GM19035 (cell line): ENCODE measurements at regions not wholly inside any gene's neighbourhood (a gene's known extent, or its start where the extent isn't known, plus 50 kb on each side); places are given as distances from the start of the nearest gene placed in this dataset.
"Not testable (repeated sequence)": the region's sequence is repeated elsewhere in the genome, so short reads cannot be mapped to it uniquely, and the experiment has no call there.

ENCODE experiments used
- ATAC-seq: cut with Tn5 transposase; IDR thresholded peaks from one replicate; pipeline ENCODE4 v1.9.1; 2021; ENCODE audit not compliant: unreplicated experiment

DNA sequence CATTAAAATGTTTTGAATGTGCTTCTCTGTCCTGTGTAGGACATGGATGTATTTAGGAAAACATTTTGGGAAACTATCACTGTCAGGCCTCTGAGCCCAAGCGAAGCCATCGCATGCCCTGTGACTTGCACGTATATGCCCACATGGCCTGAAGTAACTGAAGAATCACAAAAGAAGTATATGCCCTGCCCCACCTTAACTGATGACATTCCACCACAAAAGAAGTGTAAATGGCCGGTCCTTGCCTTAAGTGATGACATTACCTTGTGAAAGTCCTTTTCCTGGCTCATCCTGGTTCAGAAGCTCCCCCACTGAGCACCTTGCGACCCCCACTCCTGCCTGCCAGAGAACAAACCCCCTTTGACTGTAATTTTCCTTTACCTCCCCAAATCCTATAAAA is 191.1 kb upstream of the MEIS1 start:
- ATAC-seq = not testable (repeated sequence)

DNA sequence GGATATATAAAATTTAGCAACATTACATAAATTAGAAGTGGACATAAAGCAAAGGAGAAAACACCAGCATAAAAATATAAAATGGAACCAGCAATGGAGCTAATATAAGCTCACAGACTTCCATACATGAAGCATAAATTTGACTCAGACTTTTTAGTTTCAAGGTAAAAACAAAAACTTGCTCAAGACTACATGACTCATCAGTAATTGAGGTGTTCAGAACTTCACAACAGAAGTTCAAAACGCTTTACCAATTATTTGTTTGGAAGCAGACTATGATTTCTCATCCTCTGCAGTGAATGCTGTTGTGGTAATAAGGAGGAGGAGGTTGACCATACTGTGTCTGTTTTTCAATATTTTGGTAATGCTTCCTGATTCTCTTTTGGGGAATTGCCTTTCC is 192.0 kb upstream of the MEIS1 start:
- ATAC-seq = not testable (repeated sequence)

DNA sequence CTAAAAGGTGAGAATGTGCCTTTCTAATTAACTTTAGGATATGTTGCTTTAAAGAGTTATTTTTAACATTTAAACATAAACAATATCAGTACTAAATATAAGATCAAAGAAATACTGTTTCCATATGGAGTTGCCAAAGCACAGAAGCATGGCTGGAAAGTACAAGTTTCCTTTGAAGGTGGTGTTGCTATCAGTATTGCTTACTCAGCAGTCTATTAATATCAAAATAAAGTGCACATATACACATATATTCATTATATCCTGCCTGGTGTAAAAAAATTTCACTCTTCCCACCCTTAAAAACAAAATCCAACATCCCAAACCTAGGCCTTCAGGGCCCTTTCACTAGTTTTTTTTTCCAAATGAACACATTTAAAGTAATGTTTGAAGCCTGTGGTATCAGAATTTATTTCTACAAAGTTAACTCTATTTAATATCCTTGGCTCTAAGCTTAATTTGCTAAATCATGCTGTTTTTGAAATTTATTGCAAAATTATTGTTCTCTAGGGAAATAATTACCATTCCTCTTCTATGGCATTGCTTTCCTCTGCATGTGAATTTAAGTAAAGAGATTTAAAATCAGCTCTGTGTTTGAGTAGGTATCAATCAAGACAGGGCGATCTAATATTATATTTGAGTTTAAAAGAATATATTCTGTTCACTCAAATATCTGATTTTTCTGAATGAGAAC is 192.7 kb upstream of the MEIS1 start:
- no peak for ATAC-seq

DNA sequence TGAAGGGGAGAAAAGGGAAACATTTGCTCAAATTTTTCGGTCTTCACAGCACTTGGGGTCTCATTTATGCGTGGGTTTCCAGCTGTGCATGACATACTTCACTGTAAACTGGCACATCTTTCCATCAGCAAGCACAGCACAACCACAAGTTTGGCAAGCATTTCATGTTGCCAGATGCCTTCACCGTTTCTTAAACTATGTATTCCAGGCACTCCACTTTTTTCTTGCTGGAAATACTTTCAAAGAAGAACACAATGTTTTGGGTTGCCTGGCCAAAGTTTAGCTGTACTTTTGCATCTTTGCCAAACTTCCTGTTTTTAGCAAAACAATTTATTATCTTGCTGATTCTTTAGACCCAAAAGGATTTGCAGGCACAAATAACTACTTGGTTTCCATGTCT is 194.6 kb upstream of the MEIS1 start:
- no peak for ATAC-seq

DNA sequence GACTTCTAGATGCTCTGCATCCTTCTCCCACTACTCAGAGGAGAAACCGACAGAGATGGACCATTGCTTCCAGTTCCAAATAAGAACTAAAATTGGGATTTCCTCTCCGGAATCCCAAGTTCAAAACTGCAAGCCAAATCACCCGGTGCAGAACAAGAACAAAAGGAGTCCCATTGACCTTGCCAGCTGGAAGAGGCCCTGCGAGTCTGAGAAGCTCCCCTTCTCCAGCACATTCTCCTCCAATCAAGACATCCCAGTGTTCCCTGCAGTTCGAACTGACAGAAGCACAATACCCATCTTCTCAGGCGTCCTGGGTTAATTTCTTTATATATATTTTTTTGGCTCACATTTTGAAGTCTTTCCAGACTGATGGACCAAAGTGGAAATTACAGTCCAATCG is 195.3 kb upstream of the MEIS1 start:
- no peak for ATAC-seq

DNA sequence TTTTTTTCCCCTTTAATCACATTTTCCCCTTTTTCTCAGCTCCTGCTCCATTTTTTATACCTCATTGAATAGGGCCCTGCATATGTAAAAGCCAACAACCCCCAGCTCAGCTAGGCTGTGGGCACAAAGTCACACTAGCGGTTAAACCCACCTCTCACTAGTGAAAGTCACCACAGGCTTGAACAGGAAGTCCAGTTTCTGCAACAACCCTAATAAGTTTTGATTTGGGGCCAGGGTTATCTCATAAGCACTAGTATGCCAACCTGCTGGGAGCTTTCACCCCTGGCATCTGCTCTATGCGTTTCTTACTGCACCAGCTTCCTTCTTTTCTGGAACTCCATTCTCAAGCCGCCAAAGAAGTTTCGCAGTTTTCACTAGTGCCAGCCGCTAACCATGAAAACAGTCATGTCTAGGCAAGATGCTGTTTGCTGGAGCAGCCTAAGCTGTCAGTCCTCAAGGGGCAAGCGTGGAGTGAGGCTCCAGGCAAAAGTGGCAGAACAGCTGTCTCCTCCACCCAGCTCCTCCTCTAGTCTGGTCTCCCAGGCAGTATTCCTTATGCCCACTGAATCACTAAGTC is 197.0 kb upstream of the MEIS1 start:
- no peak for ATAC-seq

DNA sequence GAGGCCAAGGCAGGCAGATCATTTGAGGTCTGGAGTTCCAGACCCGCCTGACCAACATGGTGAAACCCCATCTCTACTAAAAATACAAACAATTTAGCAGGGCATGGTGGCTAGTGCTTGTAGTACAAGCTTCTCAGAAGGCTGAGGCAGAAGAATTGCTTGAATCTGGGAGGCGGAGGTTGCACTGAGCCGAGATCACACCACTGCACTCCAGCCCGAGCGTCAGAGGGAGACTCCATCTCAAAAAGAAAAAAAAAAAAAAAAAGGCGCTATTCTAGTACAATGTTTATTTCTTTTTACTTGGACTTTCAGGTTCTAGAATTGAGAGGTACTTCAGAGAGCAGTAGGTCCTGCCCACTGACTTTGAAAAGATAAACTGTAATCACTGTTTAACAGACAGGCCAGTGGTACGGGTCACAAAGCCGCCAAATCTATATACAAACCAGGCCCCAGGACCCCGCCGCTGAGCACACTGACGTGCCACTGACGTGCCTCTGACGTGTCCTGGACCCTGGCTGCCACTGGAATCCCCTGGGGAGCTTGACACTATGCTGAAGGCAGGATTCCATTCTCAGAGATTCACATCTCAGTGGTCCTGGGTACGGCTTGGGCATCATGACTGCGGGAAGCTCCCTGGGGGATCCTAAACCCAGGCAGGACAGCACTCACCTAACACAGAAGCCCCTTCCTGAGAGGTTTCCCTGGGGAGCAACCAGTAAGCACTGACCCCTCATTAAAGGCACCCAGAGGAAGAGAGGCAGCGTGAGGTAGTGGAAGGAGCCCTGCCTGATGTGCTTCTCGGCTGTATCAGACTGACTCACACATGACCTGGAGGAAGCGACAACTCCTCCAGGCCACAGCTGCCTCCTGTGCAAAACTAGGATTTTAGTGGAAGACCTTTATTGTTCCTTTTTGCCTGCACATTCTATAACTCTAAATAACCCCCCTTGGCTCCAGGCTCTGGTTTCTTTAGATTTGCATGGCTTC is 197.8 kb upstream of the MEIS1 start:
- ATAC-seq = no peak

DNA sequence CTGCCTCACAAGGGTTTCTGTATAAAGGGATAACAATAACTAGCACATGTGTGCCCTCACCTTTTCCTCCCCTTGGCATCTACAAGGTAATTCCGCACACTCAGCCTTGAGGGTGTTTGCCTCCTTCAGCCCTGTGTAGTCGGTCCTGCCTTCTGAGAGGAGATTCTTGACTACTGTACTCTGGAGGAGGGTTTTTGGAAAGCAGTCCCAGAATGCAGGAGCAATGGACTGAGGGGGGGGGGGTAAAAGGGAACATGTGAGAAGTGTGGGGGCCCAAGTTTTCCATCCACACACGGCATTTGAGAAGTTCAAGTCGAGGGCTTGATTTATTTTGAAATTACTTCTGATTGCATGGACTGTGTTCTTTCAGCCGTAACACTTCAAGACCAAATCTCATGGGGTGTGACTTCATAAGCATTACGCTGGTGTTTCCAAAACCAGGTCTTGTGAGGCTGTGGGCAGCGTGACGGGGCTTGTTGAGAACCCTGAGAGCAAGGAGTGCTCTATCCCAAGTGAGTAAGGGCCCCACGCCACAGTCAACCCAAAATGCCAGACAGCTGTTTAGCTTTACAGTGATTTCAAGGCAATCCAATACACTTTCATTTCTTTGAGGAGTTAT is 198.7 kb upstream of the MEIS1 start:
- no peak for ATAC-seq

DNA sequence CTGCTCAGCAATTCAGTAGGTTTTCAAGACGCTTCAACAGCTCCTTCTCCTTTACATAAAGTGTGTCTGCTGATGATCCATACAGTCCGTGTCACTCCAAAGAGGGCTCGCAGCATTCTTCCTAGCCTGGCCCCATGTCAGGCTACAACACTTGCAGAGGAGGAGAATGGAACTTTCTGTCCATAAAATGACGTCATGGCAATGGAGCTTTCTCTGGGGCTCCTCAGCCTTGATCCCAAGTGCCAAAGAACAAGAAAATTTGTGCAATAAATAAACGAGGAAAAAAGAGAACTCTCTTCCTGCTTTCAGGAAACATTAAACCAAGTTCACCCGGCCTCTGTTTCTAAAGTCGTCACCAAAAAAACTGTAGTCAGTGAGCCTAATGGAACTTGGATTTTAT is 199.5 kb upstream of the MEIS1 start:
- no peak for ATAC-seq

DNA sequence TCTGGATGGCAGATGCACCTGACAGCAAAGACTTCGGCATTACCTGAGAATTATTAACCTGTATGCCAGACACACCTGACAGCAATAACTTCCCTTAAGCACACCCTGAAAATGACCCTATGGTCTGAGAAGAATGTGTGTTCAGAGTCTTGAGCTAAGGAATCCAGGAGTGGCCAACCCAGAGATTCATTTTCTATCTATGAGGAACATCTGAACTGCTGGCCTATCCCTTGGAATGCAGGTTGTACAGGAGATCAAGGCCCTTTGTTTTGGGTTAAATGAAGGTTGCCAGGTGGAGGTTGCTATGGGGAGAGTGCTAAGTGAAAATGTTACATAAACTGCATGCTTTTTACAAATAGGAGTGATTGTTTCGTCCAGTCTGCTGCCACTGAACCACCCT is 200.9 kb upstream of the MEIS1 start:
- no peak for ATAC-seq

DNA sequence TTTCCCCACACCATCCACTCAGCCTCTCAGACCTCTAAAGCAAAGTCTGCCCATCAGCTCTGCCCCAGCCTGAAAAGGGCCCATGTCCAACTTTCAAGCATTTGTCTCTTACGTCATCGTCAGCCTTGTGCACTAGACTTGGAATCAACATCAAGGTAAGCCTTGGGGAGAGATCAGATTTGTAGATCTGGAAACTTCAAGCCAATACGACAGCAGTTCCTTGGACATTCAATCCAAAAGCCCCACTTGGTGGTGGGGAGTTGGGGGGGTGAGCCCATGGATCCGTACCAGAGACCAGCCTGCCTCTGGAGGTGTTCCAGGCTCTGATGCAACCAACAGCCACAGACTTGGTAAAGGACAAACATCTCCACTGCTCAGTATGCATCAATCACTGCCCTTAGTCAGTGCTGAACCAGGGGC is 206.8 kb upstream of the MEIS1 start:
- no peak for ATAC-seq

DNA sequence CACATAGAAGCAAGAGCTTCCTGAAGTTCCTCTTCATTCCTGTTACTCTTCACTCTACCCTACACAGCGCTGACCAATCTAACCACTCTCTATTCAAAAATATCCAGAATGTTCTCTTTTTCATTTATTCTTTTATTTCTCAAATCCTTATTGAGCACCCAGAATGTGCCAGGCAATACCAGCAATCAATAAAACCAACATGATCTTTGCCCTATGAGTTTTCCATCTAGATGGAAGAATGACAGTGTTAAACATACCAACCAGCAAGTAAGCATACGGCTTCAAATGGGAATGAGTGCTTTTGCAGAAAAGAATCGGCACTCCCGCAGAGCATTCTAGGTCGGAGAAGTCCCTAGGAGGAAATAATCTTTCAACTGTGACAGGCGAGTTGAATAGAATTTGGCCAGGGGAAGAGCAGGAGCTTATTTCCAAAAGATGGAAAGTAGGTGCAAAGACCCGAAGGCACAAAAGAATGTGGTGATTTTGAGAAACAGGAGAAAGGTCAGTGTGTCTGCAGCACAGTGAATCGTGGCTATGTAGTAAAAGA is 217.8 kb upstream of the MEIS1 start:
- ATAC-seq = no peak

DNA sequence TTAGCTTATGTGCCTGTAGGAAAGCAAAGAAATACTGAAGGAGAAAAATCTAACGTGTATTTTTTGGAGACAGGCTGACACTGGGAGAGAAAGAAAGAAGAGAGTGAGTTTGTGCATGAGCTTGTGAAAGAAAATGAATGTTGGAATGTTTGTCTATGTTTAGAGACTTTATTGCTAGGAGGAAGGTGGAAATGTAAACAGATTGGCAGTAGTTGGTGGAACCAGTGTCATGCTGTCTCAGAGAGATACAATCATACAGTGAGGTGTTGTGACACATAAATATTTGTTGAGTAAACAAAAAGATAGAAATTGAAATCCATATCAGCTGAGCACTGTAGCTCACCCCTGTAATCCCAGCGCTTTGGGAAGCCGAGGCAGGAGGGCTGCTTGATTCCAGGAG is 222.2 kb upstream of the MEIS1 start:
- ATAC-seq = no peak

DNA sequence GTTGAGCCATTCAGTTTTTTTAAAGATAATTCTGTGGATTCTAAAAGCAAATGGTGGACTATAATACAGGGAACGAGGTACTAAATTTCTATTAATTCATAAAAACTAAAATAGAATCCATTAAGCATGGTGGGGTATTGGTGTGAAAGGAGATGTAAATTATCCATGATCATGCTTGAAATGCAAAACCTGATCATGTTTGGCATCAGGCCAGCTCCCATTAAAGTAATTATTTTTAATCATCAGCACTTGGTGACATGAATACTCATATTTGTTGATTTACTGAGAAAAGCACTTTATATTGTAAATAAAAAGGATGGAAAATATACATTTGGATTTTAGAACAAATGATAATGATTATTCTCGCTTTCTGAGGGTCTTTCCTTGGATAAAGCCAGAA is 232.3 kb upstream of the MEIS1 start:
- no peak for ATAC-seq

DNA sequence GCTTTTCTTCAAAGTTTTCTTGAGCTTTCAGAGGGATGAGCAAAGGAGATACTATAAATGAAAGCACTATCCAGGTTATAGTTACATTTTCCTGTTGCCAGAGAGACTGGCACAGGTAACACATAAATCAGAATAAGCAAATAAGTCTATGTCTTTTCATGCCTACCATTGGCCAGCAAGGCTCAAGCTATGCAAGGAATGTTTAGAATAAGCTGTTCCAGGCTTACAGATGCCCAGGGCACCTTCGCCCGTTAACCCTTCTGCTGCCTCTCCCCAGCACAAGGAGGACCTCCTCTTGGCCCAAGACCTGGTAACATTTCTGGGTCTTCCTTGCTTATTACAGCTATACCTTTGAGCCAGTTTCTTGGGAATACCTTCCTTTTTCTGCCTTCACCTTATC is 233.7 kb upstream of the MEIS1 start:
- ATAC-seq = no peak

DNA sequence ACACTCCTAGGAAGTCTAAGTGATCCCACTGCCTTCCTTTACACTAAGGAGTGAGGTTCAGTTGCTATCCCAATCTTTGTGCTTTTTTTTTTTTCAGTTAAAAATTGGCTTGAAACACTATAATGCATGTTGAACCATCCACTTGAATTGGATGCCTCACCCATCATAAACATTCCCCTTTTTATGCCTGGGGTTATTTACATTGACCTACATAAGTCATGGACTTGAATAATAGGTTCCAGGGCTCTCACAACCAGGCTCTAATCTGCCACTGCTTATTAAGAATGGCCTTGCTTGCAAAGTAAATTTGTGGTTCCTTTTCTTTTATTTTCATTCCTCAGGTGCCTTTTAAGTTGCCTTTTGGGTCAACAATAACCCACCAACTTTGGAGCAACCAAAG is 236.1 kb upstream of the MEIS1 start:
- no peak for ATAC-seq

DNA sequence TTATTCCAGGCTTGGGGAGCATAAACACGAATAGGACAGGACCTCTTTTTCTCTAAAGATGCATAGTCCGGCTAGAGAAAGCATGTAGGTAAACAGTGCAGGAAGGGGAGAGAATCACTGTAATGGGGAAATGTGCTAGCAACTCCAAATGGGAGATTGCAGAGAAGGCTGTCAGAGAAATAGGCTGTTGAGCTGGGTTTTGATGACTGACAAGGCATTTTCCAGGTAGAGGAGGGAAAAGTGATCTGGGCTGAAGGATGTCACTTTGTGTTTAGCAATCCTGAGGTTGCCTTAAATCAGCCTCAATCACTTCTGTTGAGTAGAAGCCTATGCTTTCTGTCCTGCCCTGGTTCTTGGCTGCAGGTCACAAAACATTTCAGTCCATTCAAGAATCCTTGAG is 242.0 kb upstream of the MEIS1 start:
- no peak for ATAC-seq

DNA sequence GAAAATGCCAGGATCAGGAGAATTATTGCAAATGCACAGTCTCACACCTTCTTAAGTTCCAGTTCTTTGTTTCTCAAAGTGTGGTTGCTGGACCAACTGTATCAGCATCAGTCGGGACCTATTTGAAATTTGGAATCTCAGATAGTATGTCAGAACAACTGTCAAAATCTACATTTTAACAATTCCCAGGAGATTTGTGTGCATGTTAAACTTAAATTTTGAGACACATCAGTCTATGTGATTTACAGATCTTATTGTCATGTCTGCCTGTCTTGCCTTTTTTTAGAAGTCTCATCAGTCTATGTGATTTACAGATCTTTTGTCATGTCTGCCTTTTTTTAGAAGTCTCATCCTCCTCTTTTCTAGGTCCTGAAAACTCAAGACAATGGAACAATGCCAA is 243.6 kb upstream of the MEIS1 start:
- no peak for ATAC-seq

DNA sequence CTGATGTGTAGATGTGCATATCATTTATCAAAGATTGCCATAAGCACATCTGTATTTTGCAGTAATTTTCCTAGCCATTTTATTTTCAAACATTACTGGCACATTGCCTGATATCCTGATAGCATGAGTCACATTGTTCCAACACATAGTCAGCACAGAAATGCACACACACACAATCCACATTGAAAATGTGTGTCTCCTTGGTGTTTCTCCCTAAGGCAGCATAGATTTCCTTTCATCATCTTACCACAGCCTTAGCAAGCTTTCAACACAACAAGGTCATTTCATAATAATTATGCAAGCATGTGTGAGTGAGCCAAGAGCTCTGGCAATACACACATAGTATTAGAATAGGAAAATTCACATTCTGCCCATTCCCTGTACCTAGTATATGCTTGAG is 245.4 kb upstream of the MEIS1 start:
- no peak for ATAC-seq

DNA sequence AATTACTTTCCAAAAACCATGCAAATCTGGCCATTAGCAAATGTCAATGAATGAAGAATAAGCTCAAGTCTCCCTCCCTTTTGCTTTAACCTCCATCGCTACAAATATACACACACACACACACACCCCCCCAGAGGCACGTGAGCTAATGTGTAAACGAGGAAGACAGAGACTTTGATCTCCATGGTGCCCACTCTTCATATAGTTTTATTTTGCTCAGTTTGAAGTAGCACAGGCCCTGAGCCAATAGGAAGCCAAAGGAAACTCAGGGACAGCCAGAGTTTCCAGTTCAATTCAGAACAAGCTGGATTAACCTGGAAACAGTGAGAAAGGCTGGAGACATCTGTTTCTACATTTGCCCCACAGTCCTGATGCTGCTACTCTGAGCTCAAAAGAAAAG is 248.4 kb upstream of the MEIS1 start:
- no peak for ATAC-seq

DNA sequence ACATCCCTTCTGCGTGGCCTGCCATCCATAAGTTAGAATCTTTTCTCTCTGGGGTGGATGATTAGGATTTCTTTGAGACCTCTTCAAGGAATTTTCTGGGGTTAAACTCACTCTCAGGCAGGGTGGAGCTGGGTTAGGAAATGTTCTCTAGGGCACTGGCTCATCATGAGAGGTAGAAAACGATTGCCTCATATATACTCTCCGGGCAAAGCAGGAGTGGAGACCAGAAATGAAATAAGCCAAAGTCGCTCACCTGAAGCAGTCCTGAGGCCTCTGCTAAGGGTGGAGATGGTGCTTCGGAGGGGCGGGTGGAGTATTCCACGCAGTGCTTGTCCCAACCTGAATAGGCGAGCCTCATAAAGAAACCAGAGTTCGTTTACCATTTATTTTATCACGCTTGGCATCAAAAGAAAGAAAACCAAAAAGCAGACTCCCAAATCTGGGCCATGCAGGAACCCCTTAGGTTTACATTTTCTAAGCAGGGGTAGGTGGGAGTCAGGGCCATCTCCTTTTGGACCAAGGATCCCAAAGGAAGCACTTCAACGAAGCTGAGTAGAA is 249.3 kb upstream of the MEIS1 start:
- ATAC-seq = no peak
